Thyroid gland (tissue), 4 donors: ENCODE measurements at regions not wholly inside any gene's neighbourhood (a gene's known extent, or its start where the extent isn't known, plus 50 kb on each side); places are given as distances from the start of the nearest gene placed in this dataset.

ENCODE experiments used
- POLR2A ChIP-seq, 2 donors: fragments of 450-650 bp; IDR thresholded peaks; one replicate each; pipeline ENCODE4 v1.6.1; 2017; ENCODE audit warnings: antibody characterized with exemption in 2 of 2, mild to moderate bottlenecking in 2 of 2, moderate library complexity in 1 of 2
- TF ChIP-seq, protein P1 (sequence below), 6 experiments: fragments of 200-600 bp in 3 of 6; fragments of 450-650 bp in 3 of 6; sonication (generic) in 3 of 6; IDR thresholded peaks; one replicate each; pipeline ENCODE4 v1.5.1; 2016 to 2019; ENCODE audit warnings: antibody characterized with exemption in 6 of 6, mild to moderate bottlenecking in 2 of 6, inconsistent platforms in 1 of 6, moderate library complexity in 1 of 6

GRCh38 chr6:138550346-138550767 is 51.1 kb upstream of the NHSL1 start:
- TF ChIP-seq, protein P1, sequence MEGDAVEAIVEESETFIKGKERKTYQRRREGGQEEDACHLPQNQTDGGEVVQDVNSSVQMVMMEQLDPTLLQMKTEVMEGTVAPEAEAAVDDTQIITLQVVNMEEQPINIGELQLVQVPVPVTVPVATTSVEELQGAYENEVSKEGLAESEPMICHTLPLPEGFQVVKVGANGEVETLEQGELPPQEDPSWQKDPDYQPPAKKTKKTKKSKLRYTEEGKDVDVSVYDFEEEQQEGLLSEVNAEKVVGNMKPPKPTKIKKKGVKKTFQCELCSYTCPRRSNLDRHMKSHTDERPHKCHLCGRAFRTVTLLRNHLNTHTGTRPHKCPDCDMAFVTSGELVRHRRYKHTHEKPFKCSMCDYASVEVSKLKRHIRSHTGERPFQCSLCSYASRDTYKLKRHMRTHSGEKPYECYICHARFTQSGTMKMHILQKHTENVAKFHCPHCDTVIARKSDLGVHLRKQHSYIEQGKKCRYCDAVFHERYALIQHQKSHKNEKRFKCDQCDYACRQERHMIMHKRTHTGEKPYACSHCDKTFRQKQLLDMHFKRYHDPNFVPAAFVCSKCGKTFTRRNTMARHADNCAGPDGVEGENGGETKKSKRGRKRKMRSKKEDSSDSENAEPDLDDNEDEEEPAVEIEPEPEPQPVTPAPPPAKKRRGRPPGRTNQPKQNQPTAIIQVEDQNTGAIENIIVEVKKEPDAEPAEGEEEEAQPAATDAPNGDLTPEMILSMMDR (IDR thresholded peaks at IDR 0.05), result no peak
- no peak for TF ChIP-seq POLR2A (IDR thresholded peaks at IDR 0.05)
